ENCODE measurements at regions not wholly inside any gene's neighbourhood (a gene's known extent, or its start where the extent isn't known, plus 50 kb on each side); places are given as distances from the start of the nearest gene placed in this dataset.

DNA sequence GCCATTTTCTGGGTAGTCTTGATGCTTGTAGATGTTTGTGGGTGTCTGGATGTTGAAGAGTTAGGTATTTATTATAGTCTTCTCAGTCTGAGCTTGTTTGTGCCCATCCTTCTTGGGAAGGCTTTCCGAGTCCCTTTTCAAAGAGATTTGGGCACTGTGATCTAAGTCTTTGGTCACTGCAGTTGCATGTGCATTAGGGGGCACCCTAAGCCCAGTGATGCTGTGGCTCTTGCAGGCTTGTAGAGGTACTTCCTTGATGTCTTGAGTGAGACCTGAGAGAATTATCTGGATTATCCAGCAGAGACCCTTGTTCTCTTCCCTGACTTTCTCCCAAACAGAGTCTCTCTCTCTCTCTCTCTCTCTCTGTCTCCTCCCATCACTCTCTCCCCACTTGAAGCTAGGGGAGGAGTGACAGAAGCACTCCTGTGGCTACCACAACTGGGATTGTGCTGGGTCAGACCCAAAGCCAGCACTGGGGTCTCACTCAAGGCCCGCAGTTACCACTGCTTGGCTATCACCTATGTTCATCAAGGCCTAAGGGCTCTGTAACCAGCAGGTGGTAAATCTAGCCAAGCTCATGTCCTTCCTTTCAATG, 68.5 kb downstream of the TMCO5A start:
- no peak for TF ChIP-seq POLR2A (IDR thresholded peaks at IDR 0.05)
- TF ChIP-seq, protein P1, sequence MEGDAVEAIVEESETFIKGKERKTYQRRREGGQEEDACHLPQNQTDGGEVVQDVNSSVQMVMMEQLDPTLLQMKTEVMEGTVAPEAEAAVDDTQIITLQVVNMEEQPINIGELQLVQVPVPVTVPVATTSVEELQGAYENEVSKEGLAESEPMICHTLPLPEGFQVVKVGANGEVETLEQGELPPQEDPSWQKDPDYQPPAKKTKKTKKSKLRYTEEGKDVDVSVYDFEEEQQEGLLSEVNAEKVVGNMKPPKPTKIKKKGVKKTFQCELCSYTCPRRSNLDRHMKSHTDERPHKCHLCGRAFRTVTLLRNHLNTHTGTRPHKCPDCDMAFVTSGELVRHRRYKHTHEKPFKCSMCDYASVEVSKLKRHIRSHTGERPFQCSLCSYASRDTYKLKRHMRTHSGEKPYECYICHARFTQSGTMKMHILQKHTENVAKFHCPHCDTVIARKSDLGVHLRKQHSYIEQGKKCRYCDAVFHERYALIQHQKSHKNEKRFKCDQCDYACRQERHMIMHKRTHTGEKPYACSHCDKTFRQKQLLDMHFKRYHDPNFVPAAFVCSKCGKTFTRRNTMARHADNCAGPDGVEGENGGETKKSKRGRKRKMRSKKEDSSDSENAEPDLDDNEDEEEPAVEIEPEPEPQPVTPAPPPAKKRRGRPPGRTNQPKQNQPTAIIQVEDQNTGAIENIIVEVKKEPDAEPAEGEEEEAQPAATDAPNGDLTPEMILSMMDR (IDR thresholded peaks at IDR 0.05) = peak in 4 of 6 experiments; percentile 37 to 87 (median 81)
- H3K4me3 ChIP-seq = no peak overlapping the region
- H3K36me3 ChIP-seq = no peaks in the 10 kb centered on the region
- H3K4me1 ChIP-seq = no peaks in the 10 kb centered on the region
- no peaks in the 10 kb centered on the region for H3K27me3 ChIP-seq
- peak in 1 of 3 donors; percentile 84 for DNase-seq
- no peak overlapping the region for H3K27ac ChIP-seq
- H3K9me3 ChIP-seq = no peaks in the 10 kb centered on the region

DNA sequence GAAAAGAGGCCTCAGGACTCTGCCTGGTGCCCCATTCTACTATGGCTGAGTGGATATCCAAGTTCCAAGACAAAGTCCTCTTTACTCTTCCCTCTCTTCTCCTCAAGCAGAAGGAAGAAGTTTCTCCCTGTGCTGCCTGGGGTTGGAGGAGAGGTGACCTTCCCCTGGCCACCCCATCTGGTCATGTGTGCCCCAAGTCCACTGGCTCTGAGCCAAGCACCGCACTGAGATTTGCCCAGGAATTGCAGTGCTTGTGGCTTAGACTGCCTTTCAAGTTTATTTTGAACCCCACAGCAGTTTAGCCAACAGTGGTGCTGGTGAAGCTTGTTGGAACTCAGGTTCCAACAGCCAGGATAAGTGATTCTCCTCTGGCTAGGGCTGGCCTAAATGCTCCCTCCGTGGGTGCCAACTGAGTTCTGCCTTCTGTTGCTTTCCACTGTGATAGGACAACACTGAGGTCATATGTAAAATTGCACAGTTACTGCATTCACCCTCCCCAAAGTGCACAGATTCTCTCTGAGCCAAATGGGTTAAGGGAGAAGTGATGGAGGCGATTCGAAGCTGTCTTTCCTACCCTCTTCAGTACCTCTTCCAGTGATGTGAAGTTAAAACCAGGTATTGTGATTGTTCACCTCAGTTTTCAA, 69.9 kb downstream of the TMCO5A start:
- no peaks in the 10 kb centered on the region for H3K4me1 ChIP-seq
- DNase-seq = no peak

DNA sequence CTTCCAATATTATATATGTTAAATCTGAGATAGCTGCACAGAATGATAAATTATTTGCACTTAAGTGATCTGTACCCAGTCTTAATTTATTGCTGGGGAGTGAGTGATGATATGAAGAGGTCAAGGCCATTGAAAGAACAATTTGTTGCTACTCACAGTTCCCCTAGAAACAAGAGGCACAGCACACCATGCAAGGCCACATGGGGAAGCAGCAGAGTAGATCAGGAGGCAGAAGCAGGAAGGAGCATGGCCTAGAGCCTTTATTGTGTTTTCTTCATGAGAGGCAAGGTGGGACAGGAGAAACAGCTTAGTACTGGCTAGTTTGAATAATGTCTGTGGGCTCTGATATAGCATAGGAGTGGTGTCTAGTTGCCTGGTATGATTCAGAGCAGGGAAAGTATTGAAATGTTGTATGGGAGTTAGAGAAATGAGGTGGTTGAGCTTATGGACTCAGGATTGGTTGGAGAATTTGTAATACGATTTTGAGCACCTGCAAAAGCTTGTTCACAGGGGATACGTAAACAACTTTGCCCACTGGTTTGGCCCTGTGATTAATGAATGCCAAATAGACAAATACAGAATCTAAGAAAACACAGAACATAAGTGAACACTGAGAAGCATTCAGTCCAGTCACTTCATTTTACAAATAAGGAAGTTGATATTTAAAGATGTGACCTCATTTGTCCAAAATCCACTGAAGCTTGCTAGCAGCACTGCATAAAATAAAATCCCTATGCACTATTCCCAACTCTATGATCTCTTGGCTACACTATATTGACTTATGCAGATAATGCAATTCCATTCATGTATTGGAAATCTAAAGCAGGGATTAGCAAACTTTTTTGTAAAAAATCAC, 71.7 kb downstream of the TMCO5A start:
- no peak for DNase-seq
- TF ChIP-seq, protein P1 (IDR thresholded peaks at IDR 0.05) = no peak
- no peak for TF ChIP-seq POLR2A (IDR thresholded peaks at IDR 0.05)
- H3K27ac ChIP-seq = no peak overlapping the region

More for the DNA sequence above, 69.9 kb downstream of the TMCO5A start:
- TF ChIP-seq, protein P1 (IDR thresholded peaks at IDR 0.05) = no peak
- TF ChIP-seq POLR2A (IDR thresholded peaks at IDR 0.05) = no peak
- Histone ChIP-seq H3K36me3 (no peaks in the 10 kb centered on the region), H3K27ac (no peak overlapping the region), H3K9me3 (no peaks in the 10 kb centered on the region), H3K27me3 (no peaks in the 10 kb centered on the region), H3K4me3 (no peak overlapping the region)

DNA sequence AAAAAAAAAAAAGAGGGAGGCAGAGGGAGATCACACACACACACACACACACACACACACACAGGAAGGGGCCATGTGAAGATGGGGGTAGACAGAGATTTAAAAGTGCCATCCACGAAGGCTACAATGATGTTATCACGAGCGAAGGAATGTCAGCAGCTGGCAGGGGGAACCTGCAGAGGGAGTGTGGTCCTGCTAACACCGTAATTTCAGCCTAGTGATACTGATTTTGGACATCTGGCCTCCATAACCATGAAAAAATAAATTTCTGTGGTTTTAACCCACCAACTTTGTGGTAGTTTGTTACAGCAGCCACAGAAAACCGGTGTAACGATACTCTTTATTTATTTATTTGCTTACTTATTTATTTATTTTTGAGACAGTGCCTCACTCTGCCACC, 76.0 kb downstream of the TMCO5A start:
- no peaks in the 10 kb centered on the region for H3K4me1 ChIP-seq
- no peaks in the 10 kb centered on the region for H3K9me3 ChIP-seq
- H3K36me3 ChIP-seq = no peaks in the 10 kb centered on the region
- H3K27me3 ChIP-seq = no peaks in the 10 kb centered on the region
- no peak for DNase-seq
- no peak for TF ChIP-seq POLR2A (IDR thresholded peaks at IDR 0.05)
- TF ChIP-seq, protein P1 (IDR thresholded peaks at IDR 0.05) = no peak
- no peak overlapping the region for H3K27ac ChIP-seq
- H3K4me3 ChIP-seq = no peak overlapping the region

More for the DNA sequence above, 71.7 kb downstream of the TMCO5A start:
- no peaks in the 10 kb centered on the region for H3K4me1 ChIP-seq
- no peaks in the 10 kb centered on the region for H3K36me3 ChIP-seq
- H3K27me3 ChIP-seq = no peaks in the 10 kb centered on the region
- H3K4me3 ChIP-seq = no peak overlapping the region
- H3K9me3 ChIP-seq = no peaks in the 10 kb centered on the region

DNA sequence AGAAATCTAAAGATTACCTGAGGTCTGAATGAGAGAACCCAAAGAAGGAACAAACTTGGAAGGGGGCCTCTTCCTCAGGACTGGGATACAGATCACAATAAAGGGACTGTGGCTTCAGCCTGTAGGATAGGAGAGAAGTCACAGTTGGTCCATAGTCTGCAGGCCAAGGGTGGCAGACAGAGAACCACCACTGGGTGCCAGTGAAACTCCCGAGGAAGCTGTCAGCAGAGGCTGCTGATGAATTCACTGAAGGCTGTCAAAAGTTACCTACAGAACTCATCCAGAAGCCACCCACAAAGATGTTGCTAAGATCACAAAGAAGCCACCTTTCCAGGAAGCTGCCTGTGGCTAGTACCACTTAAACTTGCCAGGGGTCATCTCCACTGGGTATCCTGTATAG, 78.5 kb downstream of the TMCO5A start:
- TF ChIP-seq, protein P1 (IDR thresholded peaks at IDR 0.05) = peak in 1 of 6 experiments; percentile 10
- no peak for TF ChIP-seq POLR2A (IDR thresholded peaks at IDR 0.05)
- Histone ChIP-seq H3K27me3 (no peaks in the 10 kb centered on the region), H3K9me3 (no peaks in the 10 kb centered on the region), H3K36me3 (no peaks in the 10 kb centered on the region), H3K4me3 (no peak overlapping the region), H3K27ac (no peak overlapping the region), H3K4me1 (no peaks in the 10 kb centered on the region)
- no peak for DNase-seq

Data from Peyer's patch (tissue), 4 donors.